ENCODE measurements at regions not wholly inside any gene's neighbourhood (a gene's known extent, or its start where the extent isn't known, plus 50 kb on each side); places are given as distances from the start of the nearest gene placed in this dataset.

- Histone ChIP-seq H3K36me3 (ENCODE audit: control insufficient read depth in 2 of 2, extremely low read depth in 1 of 2, insufficient read depth in 2 of 2, low read length in 2 of 2) (no peaks in the 10 kb centered on the region), H3K27ac (ENCODE audit: insufficient read depth, low read depth, low read length) (no peak overlapping the region), H3K9me1 (replicated peaks; ENCODE audit: control insufficient read depth, extremely low read depth, insufficient read depth, low read length) (no peaks in the 10 kb centered on the region), H3K4me2 (ENCODE audit: insufficient read depth, low read length) (no peak overlapping the region), H3K4me3 (replicated peaks in 1 of 3; ENCODE audit: insufficient read depth in 1 of 3, low read depth in 1 of 3, low read length in 3 of 3) (no peak overlapping the region), H4K20me1 (replicated peaks; ENCODE audit: control insufficient read depth, extremely low read depth, insufficient read depth, low read length) (no peaks in the 10 kb centered on the region), H3K9ac (replicated peaks; ENCODE audit: extremely low read depth, insufficient read depth, low read length) (no peak overlapping the region), H3K4me1 (ENCODE audit: control insufficient read depth, extremely low read depth, insufficient read depth, low read length) (no peaks in the 10 kb centered on the region), H3K79me2 (ENCODE audit: control insufficient read depth, insufficient read depth, low read length) (no peaks in the 10 kb centered on the region), H2AFZ (ENCODE audit: low read depth, low read length) (no peak overlapping the region), H3K27me3 (ENCODE audit: control insufficient read depth in 2 of 2, insufficient read depth in 2 of 2, low read length in 2 of 2) (no peaks in the 10 kb centered on the region), H3K9me3 (replicated peaks; ENCODE audit: control insufficient read depth, insufficient read depth, low read length) (no peaks in the 10 kb centered on the region)
- intact Hi-C loops (cut with micrococcal nuclease): no loop called here
- FAIRE-seq: no peak
- no peak for DNase-seq (ENCODE audit: low read depth, low spot score)
- TF ChIP-seq MYC (IDR thresholded peaks at IDR 0.05; ENCODE audit: low read depth, low read length) (no peak), FOS (IDR thresholded peaks at IDR 0.05; ENCODE audit: borderline replicate concordance, insufficient read depth, low read length) (no peak), MAX (IDR thresholded peaks at IDR 0.05; ENCODE audit: insufficient read depth, insufficient read length) (no peak), POLR2AphosphoS5 (IDR thresholded peaks at IDR 0.05; ENCODE audit: insufficient read depth, low read depth, low read length) (no peak), CTCF (IDR thresholded peaks at IDR 0.05; ENCODE audit: extremely low read depth in 1 of 2, insufficient read depth in 1 of 2, low read depth in 1 of 2, low read length in 2 of 2) (no peak), GATA2 (IDR thresholded peaks at IDR 0.05; ENCODE audit: insufficient read depth, insufficient read length, low read depth, low read length) (no peak), JUN (IDR thresholded peaks at IDR 0.05; ENCODE audit: borderline replicate concordance, insufficient read depth, insufficient read length, low read depth) (no peak)
- dilution Hi-C loops (cut with MboI; ENCODE audit: extremely low pct_ligation_motif_present, low sequenced_read_pairs): no loop called here
- no TSS peak for BruUV-seq (replicated peaks)
- POLR2A ChIA-PET: no interaction called here
- CTCF ChIA-PET: no interaction called here
Observed at GRCh38 chr2:198411936-198412335, 607.5 kb downstream of the PLCL1 start.
